Mucosa of stomach (tissue), 1 donor: ENCODE measurements at regions not wholly inside any gene's neighbourhood (a gene's known extent, or its start where the extent isn't known, plus 50 kb on each side); places are given as distances from the start of the nearest gene placed in this dataset.

Experiments
- H3K27me3 ChIP-seq: one replicate; pipeline ENCODE4 v1.7.0; 2013; ENCODE audit warnings: mild to moderate bottlenecking, low read length; ENCODE audit not compliant: control insufficient read depth, insufficient read depth
- H3K36me3 ChIP-seq: one replicate; pipeline ENCODE4 v1.7.0; 2013; ENCODE audit warnings: low read length; ENCODE audit not compliant: control insufficient read depth, insufficient read depth
- H3K4me1 ChIP-seq: one replicate; pipeline ENCODE4 v1.7.0; 2013; ENCODE audit warnings: mild to moderate bottlenecking, low read length; ENCODE audit not compliant: control insufficient read depth, insufficient read depth
- H3K4me3 ChIP-seq: one replicate; pipeline ENCODE4 v1.7.0; 2013; ENCODE audit warnings: low read length
- H3K9ac ChIP-seq: one replicate; pipeline ENCODE4 v1.7.0; 2013; ENCODE audit warnings: mild to moderate bottlenecking, low read length, moderate library complexity
- H3K9me3 ChIP-seq: one replicate; pipeline ENCODE4 v1.7.0; 2013; ENCODE audit warnings: mild to moderate bottlenecking, low read length, moderate library complexity; ENCODE audit not compliant: control insufficient read depth
- donor health status: Pancreatic carcinoma.

- Histone ChIP-seq H3K36me3 (no peaks in the 10 kb centered on the region), H3K9me3 (no peaks in the 10 kb centered on the region), H3K27me3 (no peaks in the 10 kb centered on the region), H3K4me1 (no peaks in the 10 kb centered on the region), H3K9ac (no peak overlapping the region), H3K4me3 (no peak overlapping the region)
Observed at GRCh38 chr5:67827541-67827940, 388.0 kb upstream of the PIK3R1 start.

DNA sequence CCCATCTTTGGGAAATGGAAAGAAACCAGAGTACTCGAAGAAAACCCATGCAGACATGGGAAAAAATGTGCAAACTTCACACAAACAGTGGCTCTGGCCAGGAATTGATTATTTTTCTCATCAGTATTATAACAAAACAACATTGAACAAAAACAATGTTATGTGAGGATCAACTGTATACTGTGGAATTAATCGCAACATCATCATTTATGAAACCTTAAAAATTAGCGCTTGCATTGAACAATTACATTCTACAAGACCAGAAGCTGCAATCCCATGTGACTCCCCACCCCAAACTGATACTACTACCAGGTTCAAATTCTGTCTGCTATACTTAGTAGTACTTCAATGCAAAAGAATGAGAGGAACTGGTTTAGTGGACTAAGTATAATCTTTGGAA, 390.7 kb upstream of the PIK3R1 start:
- Histone ChIP-seq H3K4me3 (no peak overlapping the region), H3K27me3 (no peaks in the 10 kb centered on the region), H3K9me3 (no peaks in the 10 kb centered on the region), H3K9ac (no peak overlapping the region), H3K36me3 (no peaks in the 10 kb centered on the region), H3K4me1 (no peaks in the 10 kb centered on the region)

- H3K4me3 ChIP-seq: no peak overlapping the region
Observed at GRCh38 chr5:67817652-67818051, 397.9 kb upstream of the PIK3R1 start.

DNA sequence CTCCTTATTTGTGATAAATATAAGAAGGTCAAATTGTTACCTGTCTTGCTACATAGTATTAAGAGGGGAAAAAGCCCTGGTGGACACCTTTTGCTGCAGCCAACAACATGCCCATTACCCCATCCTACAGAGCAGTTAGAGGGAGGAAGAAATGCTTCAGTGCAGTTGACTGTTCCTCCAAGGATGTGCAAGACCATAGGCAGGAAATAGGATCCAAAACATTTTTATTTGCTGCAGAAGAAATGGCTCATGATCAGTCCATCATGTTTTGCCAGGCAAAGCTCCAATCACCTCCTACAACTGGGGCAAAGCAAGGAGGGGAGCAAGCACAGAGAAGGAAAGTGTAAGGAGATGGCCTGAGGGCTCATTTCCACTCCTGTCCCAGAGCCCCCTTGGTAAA, 399.1 kb upstream of the PIK3R1 start:
- Histone ChIP-seq H3K36me3 (no peaks in the 10 kb centered on the region), H3K27me3 (no peaks in the 10 kb centered on the region), H3K4me1 (no peaks in the 10 kb centered on the region), H3K9ac (no peak overlapping the region), H3K9me3 (no peaks in the 10 kb centered on the region), H3K4me3 (no peak overlapping the region)

More at GRCh38 chr5:67817652-67818051, 397.9 kb upstream of the PIK3R1 start:
- Histone ChIP-seq H3K36me3 (no peaks in the 10 kb centered on the region), H3K27me3 (no peaks in the 10 kb centered on the region), H3K4me1 (no peaks in the 10 kb centered on the region), H3K9me3 (no peaks in the 10 kb centered on the region), H3K9ac (no peak overlapping the region)

DNA sequence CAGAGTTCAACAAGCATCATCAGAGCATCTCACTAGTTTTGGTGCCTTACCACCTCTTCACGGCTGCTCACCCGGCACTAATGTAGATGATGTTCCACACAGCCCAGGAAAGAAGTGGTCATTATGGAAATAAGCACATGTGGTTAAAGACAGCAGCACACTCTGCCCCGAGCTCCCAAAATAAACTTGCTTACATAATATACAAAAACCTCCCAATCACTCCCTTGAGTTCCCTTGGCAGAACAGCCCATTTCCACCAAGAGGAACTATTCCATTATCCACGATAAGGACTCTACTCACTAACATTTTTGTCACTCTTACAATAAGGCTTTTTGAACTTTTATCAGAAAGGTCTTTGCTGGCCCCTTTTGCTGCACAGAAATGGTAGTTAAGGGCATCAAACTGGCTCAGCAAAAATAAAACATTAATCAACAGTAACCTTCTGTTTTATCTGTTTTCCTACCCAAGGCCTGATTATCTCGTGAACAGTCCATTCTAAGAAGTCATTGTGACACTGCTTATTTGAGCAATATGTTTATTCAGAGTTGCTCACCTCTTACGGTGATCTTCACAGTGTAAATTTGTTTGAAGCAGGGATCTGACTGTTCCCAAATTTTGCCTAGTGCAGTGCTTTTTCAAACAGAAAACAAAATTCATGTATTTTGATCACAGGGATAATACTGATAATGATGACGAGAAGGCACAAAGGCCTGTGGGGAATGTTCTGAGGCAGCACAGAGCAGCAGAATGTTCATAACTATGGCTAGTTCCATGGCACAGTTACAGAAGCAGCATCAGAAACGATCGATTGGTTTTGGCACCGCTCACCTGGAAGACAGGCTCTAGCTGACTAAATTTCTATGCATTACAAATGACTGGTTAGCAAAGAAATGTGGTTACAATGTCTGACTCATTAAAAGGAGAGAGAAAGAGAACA, 399.8 kb upstream of the PIK3R1 start:
- Histone ChIP-seq H3K36me3 (no peaks in the 10 kb centered on the region), H3K4me3 (no peak overlapping the region), H3K27me3 (no peaks in the 10 kb centered on the region), H3K9me3 (no peaks in the 10 kb centered on the region), H3K9ac (no peak overlapping the region), H3K4me1 (no peaks in the 10 kb centered on the region)

GRCh38 chr5:67814569-67815311, 400.8 kb upstream of the PIK3R1 start:
- Histone ChIP-seq H3K9me3 (no peaks in the 10 kb centered on the region), H3K4me1 (no peaks in the 10 kb centered on the region), H3K36me3 (no peaks in the 10 kb centered on the region), H3K4me3 (no peak overlapping the region), H3K9ac (no peak overlapping the region), H3K27me3 (no peaks in the 10 kb centered on the region)

GRCh38 chr5:67813877-67814539, 401.5 kb upstream of the PIK3R1 start:
- no peaks in the 10 kb centered on the region for H3K9me3 ChIP-seq
- no peaks in the 10 kb centered on the region for H3K36me3 ChIP-seq
- no peaks in the 10 kb centered on the region for H3K27me3 ChIP-seq
- no peak overlapping the region for H3K9ac ChIP-seq
- no peak overlapping the region for H3K4me3 ChIP-seq
- H3K4me1 ChIP-seq: no peaks in the 10 kb centered on the region

- Histone ChIP-seq H3K4me1 (no peaks in the 10 kb centered on the region), H3K9me3 (no peaks in the 10 kb centered on the region), H3K4me3 (no peak overlapping the region)
Observed at GRCh38 chr5:67809589-67809988, 406.0 kb upstream of the PIK3R1 start.

DNA sequence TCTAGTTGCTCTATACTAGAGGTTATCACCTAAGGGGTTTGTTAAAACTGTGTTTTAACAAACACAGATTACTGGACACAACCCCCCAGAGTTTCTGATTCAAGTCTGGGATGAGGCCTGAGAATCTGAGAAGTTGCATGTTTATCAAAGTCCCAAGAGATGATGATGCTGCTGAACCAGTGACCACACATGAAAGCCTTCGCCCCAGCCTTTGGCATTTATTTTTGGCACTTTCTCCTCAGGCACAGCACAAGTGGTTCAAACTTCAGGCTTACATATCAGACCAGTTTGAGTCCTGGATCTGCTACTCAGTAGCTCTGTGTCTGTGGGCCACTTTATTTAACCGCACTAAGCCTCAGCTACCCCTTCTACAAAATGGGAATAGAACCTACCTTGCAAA, 407.2 kb upstream of the PIK3R1 start:
- no peak overlapping the region for H3K9ac ChIP-seq
- no peaks in the 10 kb centered on the region for H3K9me3 ChIP-seq
- no peak overlapping the region for H3K4me3 ChIP-seq
- H3K27me3 ChIP-seq: no peaks in the 10 kb centered on the region
- H3K4me1 ChIP-seq: no peaks in the 10 kb centered on the region
- no peaks in the 10 kb centered on the region for H3K36me3 ChIP-seq

More at GRCh38 chr5:67809589-67809988, 406.0 kb upstream of the PIK3R1 start:
- no peak overlapping the region for H3K9ac ChIP-seq
- H3K36me3 ChIP-seq: no peaks in the 10 kb centered on the region
- no peaks in the 10 kb centered on the region for H3K27me3 ChIP-seq

GRCh38 chr5:67807439-67807888, 408.1 kb upstream of the PIK3R1 start:
- no peaks in the 10 kb centered on the region for H3K27me3 ChIP-seq
- H3K4me3 ChIP-seq: no peak overlapping the region
- H3K9me3 ChIP-seq: no peaks in the 10 kb centered on the region
- no peak overlapping the region for H3K9ac ChIP-seq
- H3K4me1 ChIP-seq: no peaks in the 10 kb centered on the region
- no peaks in the 10 kb centered on the region for H3K36me3 ChIP-seq

- no peak overlapping the region for H3K4me3 ChIP-seq
- no peaks in the 10 kb centered on the region for H3K36me3 ChIP-seq
- no peaks in the 10 kb centered on the region for H3K4me1 ChIP-seq
- no peaks in the 10 kb centered on the region for H3K27me3 ChIP-seq
- no peak overlapping the region for H3K9ac ChIP-seq
- H3K9me3 ChIP-seq: no peaks in the 10 kb centered on the region
Observed at GRCh38 chr5:67806654-67807438, 408.7 kb upstream of the PIK3R1 start.
